ENCODE measurements at regions not wholly inside any gene's neighbourhood (a gene's known extent, or its start where the extent isn't known, plus 50 kb on each side); places are given as distances from the start of the nearest gene placed in this dataset.

- intact Hi-C loops (cut with DNase I): no loop called here
- no peaks in the 10 kb centered on the region for H3K4me1 ChIP-seq
- H3K4me3 ChIP-seq: no peak overlapping the region
- H3K9me3 ChIP-seq: peaks cover 5% of the 10 kb centered on the region
- DNase-seq: no peak
- H3K27ac ChIP-seq: no peak overlapping the region
- H3K27me3 ChIP-seq (ENCODE audit: insufficient read depth in 3 of 3, low read length in 2 of 3): no peaks in the 10 kb centered on the region
- ATAC-seq: no peak
- TF ChIP-seq CTCF (IDR thresholded peaks at IDR 0.05): no peak
- H3K36me3 ChIP-seq (ENCODE audit: insufficient read depth in 1 of 2, low read depth in 1 of 2): no peaks in the 10 kb centered on the region
Measured at GRCh38 chr6:111936718-111937117, 63.5 kb upstream of the FYN start.

GRCh38 chr6:111938710-111939109, 65.5 kb upstream of the FYN start:
- 50 to 58% (median 56%) methylated on average over 4 of the region's 4 CpGs for WGBS, 3 donors
- intact Hi-C loops (cut with DNase I): no loop called here

GRCh38 chr6:111939902-111940301, 66.7 kb upstream of the FYN start:
- 38 to 46% (median 38%) methylated on average over 2 of the region's 2 CpGs for WGBS, 3 donors
- Histone ChIP-seq H3K4me3 (no peak overlapping the region), H3K27ac (no peak overlapping the region), H3K9me3 (no peaks in the 10 kb centered on the region), H3K4me1 (no peaks in the 10 kb centered on the region), H3K36me3 (ENCODE audit: insufficient read depth in 1 of 2, low read depth in 1 of 2) (no peaks in the 10 kb centered on the region), H3K27me3 (ENCODE audit: insufficient read depth in 3 of 3, low read length in 2 of 3) (peaks cover 0 to 1% (median 0%) of the 10 kb centered on the region in 3 donors)
- intact Hi-C loops (cut with DNase I): no loop called here
- TF ChIP-seq CTCF (IDR thresholded peaks at IDR 0.05): no peak
- no peak for DNase-seq
- ATAC-seq: no peak

More at GRCh38 chr6:111938710-111939109, 65.5 kb upstream of the FYN start:
- no peak overlapping the region for H3K4me3 ChIP-seq
- H3K27ac ChIP-seq: no peak overlapping the region
- no peaks in the 10 kb centered on the region for H3K36me3 ChIP-seq (ENCODE audit: insufficient read depth in 1 of 2, low read depth in 1 of 2)
- H3K9me3 ChIP-seq: no peaks in the 10 kb centered on the region
- ATAC-seq (no peak), DNase-seq (no peak)
- H3K4me1 ChIP-seq: no peaks in the 10 kb centered on the region
- peaks cover 0 to under 1% (median 0%) of the 10 kb centered on the region in 3 donors for H3K27me3 ChIP-seq (ENCODE audit: insufficient read depth in 3 of 3, low read length in 2 of 3)
- no peak for TF ChIP-seq CTCF (IDR thresholded peaks at IDR 0.05)

- no peak overlapping the region for H3K27ac ChIP-seq
Measured at GRCh38 chr6:111940801-111941200, 67.5 kb upstream of the FYN start.

More at GRCh38 chr6:111940801-111941200, 67.5 kb upstream of the FYN start:
- no peak for ATAC-seq
- Histone ChIP-seq H3K4me3 (no peak overlapping the region), H3K9me3 (no peaks in the 10 kb centered on the region), H3K36me3 (ENCODE audit: insufficient read depth in 1 of 2, low read depth in 1 of 2) (no peaks in the 10 kb centered on the region), H3K4me1 (no peaks in the 10 kb centered on the region), H3K27me3 (ENCODE audit: insufficient read depth in 3 of 3, low read length in 2 of 3) (peaks cover 0 to 1% (median 0%) of the 10 kb centered on the region in 3 donors)
- no peak for TF ChIP-seq CTCF (IDR thresholded peaks at IDR 0.05)
- DNase-seq: no peak
- intact Hi-C loops (cut with DNase I): no loop called here
